Skeletal muscle cell (primary cell): ENCODE measurements at regions not wholly inside any gene's neighbourhood (a gene's known extent, or its start where the extent isn't known, plus 50 kb on each side); places are given as distances from the start of the nearest gene placed in this dataset.

Experiments used
- DNase-seq: peaks from one replicate; pipeline ENCODE4 v3.0.0-alpha.2; 2010; ENCODE audit warnings: low read depth
- H3K4me3 ChIP-seq: 2 replicates; pipeline ENCODE4 v1.5.1; 2011; ENCODE audit warnings: low read depth, mild to moderate bottlenecking, control low read depth, low read length, moderate library complexity

- H3K4me3 ChIP-seq, result no peak overlapping the region
- DNase-seq, result no peak
Measured at GRCh38 chr20:24785141-24786110, 163.6 kb upstream of the CST7 start.

GRCh38 chr20:24786111-24786495 is 163.0 kb upstream of the CST7 start:
- no peak for DNase-seq
- no peak overlapping the region for H3K4me3 ChIP-seq

GRCh38 chr20:24786646-24787045 is 162.4 kb upstream of the CST7 start:
- no peak overlapping the region for H3K4me3 ChIP-seq
- no peak for DNase-seq

GRCh38 chr20:24787071-24787470 is 162.0 kb upstream of the CST7 start:
- no peak overlapping the region for H3K4me3 ChIP-seq
- no peak for DNase-seq

- H3K4me3 ChIP-seq, result no peak overlapping the region
- DNase-seq, result no peak
Measured at GRCh38 chr20:24787621-24788020, 161.4 kb upstream of the CST7 start.

GRCh38 chr20:24789877-24790276 is 159.2 kb upstream of the CST7 start:
- DNase-seq, result no peak

GRCh38 chr20:24790746-24791283 is 158.3 kb upstream of the CST7 start:
- H3K4me3 ChIP-seq, result no peak overlapping the region
- no peak for DNase-seq

More at GRCh38 chr20:24789877-24790276, 159.2 kb upstream of the CST7 start:
- no peak overlapping the region for H3K4me3 ChIP-seq

- no peak overlapping the region for H3K4me3 ChIP-seq
- no peak for DNase-seq
Measured at GRCh38 chr20:24791953-24792352, 157.1 kb upstream of the CST7 start.

GRCh38 chr20:24792641-24793495 is 156.2 kb upstream of the CST7 start:
- no peak for DNase-seq
- H3K4me3 ChIP-seq, result no peak overlapping the region

- no peak for DNase-seq
Measured at GRCh38 chr20:24795436-24795835, 153.6 kb upstream of the CST7 start.

GRCh38 chr20:24796236-24796635 is 152.8 kb upstream of the CST7 start:
- DNase-seq, result no peak
- H3K4me3 ChIP-seq, result no peak overlapping the region

More at GRCh38 chr20:24795436-24795835, 153.6 kb upstream of the CST7 start:
- H3K4me3 ChIP-seq, result no peak overlapping the region

- H3K4me3 ChIP-seq, result no peak overlapping the region
- no peak for DNase-seq
Measured at GRCh38 chr20:24797113-24797512, 152.0 kb upstream of the CST7 start.

GRCh38 chr20:24797745-24798655 is 151.1 kb upstream of the CST7 start:
- no peak overlapping the region for H3K4me3 ChIP-seq
- no peak for DNase-seq

- H3K4me3 ChIP-seq, result no peak overlapping the region
- no peak for DNase-seq
Measured at GRCh38 chr20:24798930-24799705, 150.0 kb upstream of the CST7 start.

GRCh38 chr20:24799971-24800580 is 149.0 kb upstream of the CST7 start:
- DNase-seq, result no peak
- H3K4me3 ChIP-seq, result no peak overlapping the region

- no peak overlapping the region for H3K4me3 ChIP-seq
- DNase-seq, result no peak
Measured at GRCh38 chr20:24802286-24802820, 146.7 kb upstream of the CST7 start.

- no peak overlapping the region for H3K4me3 ChIP-seq
- no peak for DNase-seq
Measured at GRCh38 chr20:24804481-24805206, 144.4 kb upstream of the CST7 start.
